ENCODE measurements at regions not wholly inside any gene's neighbourhood (a gene's known extent, or its start where the extent isn't known, plus 50 kb on each side); places are given as distances from the start of the nearest gene placed in this dataset.

- no peak for DNase-seq
These were observed 176.1 kb downstream of the ATPSCKMT start for GRCh38 chr5:10073441-10074104.

- DNase-seq = no peak
These were observed 179.9 kb downstream of the ATPSCKMT start for GRCh38 chr5:10069637-10070313.

- no peak for DNase-seq
These were observed 184.2 kb downstream of the ATPSCKMT start for GRCh38 chr5:10065428-10066000.

GRCh38 chr5:10064546-10065195 is 185.0 kb downstream of the ATPSCKMT start:
- DNase-seq = no peak

GRCh38 chr5:10063997-10064396 is 185.7 kb downstream of the ATPSCKMT start:
- no peak for DNase-seq

GRCh38 chr5:10059980-10060379 is 189.7 kb downstream of the ATPSCKMT start:
- no peak for DNase-seq

GRCh38 chr5:10059556-10059955 is 190.1 kb downstream of the ATPSCKMT start:
- DNase-seq = no peak

GRCh38 chr5:10057356-10057755 is 192.3 kb downstream of the ATPSCKMT start:
- no peak for DNase-seq

- DNase-seq = no peak
These were observed 193.4 kb downstream of the ATPSCKMT start for GRCh38 chr5:10056228-10056760.

GRCh38 chr5:10049858-10050455 is 199.7 kb downstream of the ATPSCKMT start:
- no peak for DNase-seq

GRCh38 chr5:10046676-10047075 is 203.0 kb downstream of the ATPSCKMT start:
- DNase-seq = no peak

GRCh38 chr5:10045376-10045775 is 204.3 kb downstream of the ATPSCKMT start:
- DNase-seq = no peak

- no peak for DNase-seq
These were observed 213.4 kb downstream of the ATPSCKMT start for GRCh38 chr5:10036136-10036815.

- no peak for DNase-seq
These were observed 215.7 kb downstream of the ATPSCKMT start for GRCh38 chr5:10034001-10034400.

GRCh38 chr5:10031817-10032216 is 217.9 kb downstream of the ATPSCKMT start:
- no peak for DNase-seq

- DNase-seq = no peak
These were observed 219.4 kb downstream of the ATPSCKMT start for GRCh38 chr5:10030219-10030831.

GRCh38 chr5:10023494-10023893 is 226.2 kb downstream of the ATPSCKMT start:
- no peak for DNase-seq

- DNase-seq = no peak
These were observed 228.4 kb downstream of the ATPSCKMT start for GRCh38 chr5:10021248-10021647.

- no peak for DNase-seq
These were observed 230.5 kb downstream of the ATPSCKMT start for GRCh38 chr5:10019236-10019635.

- no peak for DNase-seq
These were observed 231.3 kb downstream of the ATPSCKMT start for GRCh38 chr5:10018201-10019069.

GRCh38 chr5:10017786-10018185 is 231.9 kb downstream of the ATPSCKMT start:
- no peak for DNase-seq

All from T-helper 1 cell (primary cell).